ENCODE measurements at regions not wholly inside any gene's neighbourhood (a gene's known extent, or its start where the extent isn't known, plus 50 kb on each side); places are given as distances from the start of the nearest gene placed in this dataset.

DNA sequence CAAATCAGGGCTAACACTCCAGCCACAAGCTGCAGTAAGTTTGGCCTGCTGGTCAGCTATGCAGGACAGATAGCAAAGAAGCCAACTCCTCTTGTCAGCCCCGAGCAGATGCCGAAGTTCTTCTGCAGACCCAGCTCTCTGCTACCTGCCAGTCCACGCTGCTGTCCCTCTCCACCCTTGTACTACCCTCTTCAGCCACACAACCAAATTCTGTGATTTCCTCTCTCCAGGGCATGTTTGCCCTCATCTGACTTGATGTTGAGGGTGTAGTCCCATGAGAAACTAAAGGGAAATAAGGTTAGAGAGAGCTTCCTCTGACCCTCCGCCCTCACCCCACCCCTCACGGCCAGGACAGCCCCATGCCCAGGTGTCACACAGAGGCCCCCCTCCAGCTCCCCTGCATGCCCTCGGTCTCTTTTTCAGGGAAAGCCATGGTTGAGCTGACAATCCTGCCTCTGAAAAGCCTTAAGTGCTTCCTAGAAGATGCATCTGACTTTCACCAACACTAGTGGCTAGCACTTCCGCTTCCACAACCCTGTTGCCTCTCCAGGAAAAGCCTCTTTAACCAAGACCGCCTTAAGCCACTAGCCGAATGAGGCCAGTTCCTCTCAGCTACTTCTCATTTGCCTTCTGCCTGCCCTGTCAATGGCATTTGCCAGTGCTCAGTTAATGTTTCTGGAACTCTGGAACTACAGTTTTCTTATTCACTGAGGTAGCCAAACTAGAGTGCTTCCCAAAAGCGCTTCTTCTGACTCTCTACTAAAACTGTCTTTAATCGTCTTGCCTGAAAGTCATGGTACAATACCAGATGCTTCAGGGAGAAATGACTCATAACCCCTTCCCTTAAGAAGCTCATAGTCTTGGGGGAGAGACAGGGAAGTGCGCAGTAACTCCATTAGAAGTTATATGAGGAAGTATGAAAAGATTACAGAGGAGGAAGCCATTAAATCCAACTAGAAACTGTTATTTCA lies 300.4 kb upstream of the STT3B start:
- peak; percentile 19 to 87 for DNase-seq

DNA sequence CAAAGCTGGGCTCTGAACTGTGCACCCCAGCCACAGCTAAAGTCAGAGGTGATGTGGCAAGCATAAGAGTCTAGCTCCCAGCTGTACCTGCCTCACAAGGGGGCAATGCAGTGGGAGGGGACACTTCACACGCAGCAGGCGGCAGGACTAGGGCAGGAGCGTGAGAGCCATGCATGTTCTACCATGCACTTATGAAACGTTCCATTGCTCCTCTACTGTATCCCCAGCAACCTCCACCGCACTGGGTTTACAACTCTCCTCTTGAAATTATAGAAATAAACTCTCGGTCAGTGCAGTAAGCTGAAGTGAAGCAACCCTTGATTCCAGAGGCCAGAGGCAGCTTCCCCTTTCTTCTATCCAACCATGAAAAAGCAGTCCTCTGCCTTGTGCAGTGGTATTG lies 298.6 kb upstream of the STT3B start:
- DNase-seq = peak; percentile 10 to 50

DNA sequence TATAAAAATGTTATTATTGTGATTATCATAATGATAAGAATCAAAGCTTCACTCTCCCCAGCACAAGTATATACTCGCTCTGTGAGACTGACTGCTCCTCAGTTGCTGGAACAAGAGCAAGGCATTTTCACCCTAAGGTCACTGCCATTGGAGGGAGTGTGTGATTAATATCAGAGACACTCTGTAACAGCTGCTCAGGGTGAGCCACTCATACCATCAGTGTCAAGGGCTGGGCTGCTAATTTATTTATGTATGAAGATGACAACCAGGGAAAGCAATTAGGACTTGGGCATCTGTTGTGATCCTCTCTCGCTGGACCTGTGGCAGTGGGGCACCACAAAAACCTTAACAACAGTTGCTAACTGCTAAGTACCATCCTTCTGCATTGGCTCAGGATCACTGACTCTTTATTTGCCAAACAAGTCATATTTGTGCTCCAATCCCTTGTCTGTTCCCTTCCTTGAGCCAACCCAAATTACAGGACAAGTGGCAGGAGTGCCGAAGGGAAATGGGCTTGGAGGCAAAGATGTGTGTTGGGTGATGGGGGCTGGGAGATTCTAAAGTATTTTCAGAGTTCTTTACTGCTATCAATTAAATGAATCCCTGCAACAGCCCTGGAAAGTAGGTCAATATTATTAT lies 297.5 kb upstream of the STT3B start:
- DNase-seq = no peak

DNA sequence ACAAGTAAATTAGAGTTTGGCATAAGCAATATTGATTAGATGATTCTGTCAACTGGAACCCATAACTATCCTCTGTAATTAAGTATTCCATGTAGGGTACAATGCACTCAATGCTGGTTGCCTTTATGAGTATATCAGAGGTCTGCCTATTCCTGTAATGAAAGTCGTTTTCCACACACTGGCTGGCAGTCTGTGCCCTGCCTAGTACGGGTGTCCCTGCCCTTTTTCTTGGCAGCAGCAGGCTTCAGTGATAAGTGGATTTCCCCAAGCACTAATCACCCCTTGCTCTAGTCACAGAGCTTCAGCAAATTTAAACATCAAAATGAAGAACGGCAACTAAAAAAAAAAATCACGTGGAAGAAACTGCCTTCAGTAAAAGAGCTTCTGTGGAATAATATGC lies 294.8 kb upstream of the STT3B start:
- no peak for DNase-seq

DNA sequence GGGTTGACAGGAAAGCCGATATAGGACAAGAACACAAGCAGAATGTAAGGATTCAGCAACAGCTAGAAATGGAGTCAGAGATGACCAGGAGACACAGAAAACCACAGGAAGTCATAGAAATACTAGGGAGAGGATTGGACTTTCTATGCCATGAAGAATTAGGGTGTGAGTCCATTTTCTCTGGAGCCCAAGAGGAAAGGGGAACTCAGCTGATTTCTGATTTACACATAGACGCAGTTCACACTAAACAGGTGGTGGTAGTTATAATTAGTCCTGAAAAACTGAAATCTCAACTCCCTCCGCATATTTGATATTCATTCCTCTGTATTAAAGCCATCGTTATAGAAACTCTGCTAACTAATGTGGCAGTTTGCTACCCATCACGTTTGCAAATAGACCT lies 292.7 kb upstream of the STT3B start:
- no peak for DNase-seq

DNA sequence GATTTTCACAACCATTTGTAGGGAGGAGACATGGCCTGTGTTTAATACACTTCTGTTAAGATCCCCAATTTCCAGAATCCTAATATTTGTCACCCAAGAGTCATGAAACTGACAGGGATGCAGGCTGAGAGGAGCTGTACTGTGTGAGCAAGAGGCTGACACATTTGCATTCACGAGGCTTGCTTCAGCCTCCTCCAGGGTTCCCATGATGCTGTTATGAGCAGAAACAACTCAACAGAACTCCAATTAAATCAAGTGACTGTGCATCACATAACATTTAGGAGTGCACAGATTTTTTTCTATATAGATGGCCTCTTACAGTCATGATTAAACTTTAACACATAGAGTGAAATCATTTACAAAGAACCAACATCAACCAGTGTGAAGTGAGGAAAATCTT lies 292.3 kb upstream of the STT3B start:
- no peak for DNase-seq

DNA sequence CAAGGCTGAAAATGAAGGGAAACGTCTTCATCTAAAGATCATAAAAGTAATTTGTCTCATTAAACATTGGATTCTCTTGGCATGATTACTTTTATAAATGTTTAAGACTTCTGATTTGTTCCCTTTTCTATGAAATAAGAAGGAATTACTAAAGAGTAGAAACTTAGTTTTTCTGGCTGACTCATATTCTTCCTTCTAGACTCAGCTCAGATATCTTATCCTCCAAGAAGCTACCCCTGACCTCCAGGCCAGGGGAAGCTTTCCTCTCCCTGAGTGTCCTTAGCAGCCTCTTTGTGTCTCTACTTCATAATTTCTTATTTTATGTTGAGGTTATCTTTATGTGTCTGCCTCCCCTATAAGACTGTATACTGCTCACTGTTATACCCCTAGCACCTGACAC lies 291.9 kb upstream of the STT3B start:
- no peak for DNase-seq

DNA sequence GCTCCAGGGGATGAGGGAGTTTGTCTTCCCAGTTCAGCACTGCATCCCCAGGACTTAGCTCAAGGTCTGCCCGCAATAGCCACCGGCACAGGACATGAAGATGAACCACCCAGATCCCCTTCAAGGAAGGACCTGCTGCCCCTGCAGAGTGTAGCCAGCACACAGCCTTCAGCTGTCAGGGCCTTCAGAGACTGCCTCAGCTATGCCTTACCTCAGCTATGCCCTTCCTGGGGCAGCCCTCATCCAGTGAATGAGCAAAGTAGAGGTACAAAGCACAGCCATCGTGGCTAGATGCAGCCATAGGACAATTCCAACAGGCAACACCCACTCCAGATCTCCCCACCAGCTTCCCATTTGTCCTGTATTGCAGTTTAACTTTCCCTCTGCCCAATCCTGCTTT lies 291.2 kb upstream of the STT3B start:
- DNase-seq = no peak

DNA sequence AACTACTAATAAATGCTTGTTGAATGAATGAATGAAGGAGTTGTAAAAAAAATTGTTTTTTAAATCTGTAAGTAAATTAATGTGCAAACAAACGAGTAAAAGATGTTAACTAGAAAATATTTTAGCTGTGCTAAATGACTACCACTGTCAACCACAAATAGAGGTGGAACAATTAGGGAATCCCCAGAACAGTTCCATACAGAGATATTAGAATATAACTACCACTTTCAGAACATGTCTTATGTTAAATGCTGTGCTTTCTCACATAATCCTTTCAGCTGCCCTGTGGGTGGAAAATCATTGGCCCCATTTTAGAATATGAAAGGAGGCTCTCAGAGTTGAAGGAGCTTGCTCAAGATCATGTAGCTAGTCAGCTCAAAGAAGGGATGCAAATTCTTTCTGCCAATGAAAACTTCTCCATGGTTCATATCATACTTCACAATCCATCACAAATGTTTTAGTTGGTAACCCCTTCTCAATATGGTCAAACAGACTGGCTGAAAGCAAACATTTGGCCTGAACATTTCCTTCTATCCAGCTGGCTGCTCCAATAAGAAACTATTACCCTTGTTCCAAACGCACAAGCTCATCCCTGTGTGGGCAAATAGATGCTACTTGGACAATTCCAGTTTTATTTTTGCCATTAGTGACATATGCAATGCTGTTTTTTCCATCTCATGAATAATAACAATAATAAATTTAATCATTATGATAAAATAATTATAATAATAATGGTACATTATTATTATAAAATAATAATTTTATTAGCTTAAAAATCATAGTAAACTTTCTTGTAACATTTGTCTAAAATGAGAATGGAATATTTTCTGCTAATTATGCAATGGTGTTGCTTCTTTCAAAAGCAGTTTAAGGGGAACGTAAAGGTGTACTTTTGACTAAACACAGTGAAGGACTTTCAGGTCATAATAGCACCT lies 290.4 kb upstream of the STT3B start:
- DNase-seq = no peak

DNA sequence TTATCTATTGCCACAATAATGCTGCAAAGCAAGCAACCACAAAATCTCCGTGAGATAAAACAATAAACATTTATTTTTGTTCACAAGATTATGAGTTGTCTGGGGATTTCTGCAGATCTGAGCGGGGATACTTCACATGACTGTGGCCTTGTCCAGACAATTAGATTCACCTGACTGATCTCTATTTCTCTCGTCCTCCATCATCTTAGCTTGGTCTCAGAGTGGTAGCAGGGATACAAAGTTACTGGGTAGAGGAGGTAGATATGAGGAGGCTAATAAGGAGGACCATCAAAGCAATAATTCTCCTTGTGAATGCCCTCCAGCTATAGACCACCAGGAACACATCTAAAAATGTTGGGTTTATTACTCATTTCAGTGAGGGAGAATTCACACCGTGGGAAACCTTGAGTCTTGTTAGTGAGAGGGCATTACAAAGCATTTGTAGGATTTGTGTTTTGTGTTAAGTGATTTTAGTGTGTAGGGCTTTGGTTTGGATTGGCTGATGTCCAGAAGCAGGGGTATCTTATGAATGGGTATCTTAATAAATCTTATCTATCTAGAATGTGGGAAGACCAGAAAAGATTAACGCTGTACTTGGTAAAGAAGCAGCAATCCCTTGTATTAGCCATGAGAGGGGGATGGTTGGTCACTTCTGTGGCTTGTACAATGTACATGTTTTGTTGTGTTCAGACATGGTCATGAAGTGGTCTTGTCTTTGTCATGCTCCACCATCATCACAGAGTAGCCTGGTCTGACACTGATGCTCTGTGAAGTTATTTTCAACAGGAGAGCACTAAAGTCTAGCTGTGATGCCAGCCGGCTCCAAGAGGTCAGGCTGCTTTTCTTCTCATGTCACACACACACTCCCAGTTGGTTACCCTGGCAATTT lies 287.6 kb upstream of the STT3B start:
- DNase-seq = no peak

DNA sequence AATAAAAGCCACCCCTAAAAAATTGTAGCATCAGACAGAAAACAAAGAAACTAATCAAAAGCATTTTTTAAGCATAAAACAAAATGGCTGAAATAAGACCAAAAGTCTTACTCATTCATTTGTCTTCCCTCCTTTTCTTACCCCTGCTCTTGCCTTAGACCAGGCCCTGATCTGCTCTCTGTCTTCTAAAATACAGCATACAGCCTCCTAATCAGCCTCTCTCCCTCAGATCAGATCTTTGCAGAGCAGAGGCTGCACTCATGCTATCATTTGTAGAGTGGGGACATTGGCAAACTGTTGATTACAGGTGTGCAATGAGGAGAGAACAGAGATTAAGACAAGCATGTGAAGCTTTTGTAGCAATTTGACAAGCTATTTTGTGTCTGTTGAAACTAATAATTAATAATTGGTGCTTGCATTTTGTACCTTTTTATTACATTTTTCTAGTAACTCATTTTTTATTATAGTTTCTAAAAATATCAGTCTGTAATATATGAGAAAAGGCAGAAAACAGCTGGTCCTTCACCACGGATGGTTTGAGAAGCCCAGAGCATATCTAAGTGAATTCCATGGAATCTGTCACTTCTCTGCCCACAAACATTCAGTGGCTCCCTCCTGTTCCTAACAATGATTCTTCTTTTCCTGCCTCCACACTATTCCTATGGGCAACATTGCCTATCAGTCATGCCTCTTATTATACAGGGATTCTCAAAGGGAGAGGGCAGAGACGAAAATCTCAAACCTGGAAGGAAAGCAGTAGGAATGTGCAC lies 286.2 kb upstream of the STT3B start:
- DNase-seq = no peak

DNA sequence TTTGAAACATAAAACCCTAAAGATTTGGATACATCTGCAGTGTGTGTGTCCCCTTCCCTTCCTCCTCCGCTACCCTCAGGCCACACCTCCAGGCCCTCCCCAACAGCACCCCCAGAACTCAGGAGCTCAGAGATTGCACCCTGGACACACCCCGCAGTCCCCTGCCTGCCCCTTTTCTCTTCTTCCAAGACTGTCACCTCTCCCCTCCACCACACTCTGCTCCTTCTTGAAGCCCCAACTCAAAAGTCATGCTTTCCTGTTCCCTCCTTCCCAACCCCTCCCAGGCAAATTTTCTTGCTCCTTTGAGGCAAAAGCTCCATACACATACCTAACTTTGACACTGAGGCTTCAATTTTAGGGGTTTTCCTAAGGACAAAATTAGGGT lies 285.7 kb upstream of the STT3B start:
- no peak for DNase-seq

DNA sequence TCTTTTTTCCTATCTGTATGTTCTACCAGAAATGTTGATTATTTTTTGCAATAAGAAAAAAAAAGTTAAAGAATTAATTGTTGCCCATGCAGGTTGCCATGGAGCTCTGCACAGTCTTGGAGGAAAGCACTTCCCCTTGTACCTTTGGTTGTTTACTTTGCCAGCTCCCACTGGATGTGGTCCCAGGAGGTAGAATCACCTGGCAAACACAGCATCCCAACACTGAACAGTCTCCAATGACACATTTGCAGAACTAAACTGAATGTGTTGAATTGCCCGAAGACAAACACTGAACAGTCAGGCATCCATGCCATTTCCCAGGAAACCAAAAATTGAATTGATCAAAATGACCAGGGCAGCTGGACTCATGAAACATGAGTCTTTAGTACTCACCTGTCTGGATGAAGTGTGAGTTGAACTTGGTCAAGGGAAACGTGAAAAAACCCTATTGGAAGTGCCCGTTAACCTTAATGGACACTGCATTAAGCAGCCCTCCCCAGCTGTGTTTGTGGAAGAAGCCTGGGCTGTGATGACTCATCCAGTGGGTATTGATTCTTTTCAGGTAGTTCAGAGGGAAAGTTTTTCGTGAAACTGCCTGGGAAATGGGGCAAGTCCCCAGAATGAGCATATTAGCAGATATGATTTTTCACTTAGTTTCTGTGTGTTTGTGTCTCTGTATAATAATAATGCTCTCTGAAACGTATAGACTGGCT lies 284.7 kb upstream of the STT3B start:
- no peak for DNase-seq

DNA sequence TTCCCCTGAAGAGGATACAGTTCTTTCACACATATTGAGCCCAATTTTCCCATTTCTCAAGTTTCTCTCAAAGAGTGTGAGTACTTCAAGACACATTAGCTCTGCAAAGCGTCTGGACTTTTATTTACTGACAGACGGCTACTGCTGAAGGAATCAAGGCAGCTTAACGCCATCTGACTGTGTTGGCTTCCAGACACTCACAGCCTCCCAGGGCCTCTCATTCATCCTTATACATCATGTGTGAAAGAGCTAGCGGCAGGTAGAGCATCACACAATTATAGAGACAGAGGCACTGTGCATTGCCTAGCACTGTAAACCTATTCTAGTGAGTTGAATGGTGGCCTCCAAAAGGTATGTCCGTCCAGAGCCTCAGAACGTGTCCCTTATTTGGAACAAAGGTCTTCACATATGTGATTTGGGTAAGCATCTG lies 284.1 kb upstream of the STT3B start:
- no peak for DNase-seq

DNA sequence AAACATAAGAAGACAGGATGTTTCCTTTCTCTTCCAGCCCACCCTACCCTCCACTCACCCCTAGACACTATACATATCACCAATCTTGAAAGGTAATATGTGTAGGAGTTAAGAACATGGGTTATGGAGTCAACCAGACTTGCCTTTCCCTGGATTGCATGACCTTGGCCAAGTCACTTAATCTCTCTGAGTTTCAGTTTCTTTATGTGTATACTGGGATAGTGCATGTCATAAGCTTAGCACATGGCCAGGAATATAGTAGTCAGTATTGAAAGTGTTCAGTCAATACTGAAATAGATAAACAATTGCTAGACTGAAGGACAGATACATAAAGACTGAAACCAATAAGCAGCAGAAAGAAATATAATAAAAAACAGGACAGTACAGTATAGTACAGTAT lies 283.2 kb upstream of the STT3B start:
- DNase-seq = no peak

DNA sequence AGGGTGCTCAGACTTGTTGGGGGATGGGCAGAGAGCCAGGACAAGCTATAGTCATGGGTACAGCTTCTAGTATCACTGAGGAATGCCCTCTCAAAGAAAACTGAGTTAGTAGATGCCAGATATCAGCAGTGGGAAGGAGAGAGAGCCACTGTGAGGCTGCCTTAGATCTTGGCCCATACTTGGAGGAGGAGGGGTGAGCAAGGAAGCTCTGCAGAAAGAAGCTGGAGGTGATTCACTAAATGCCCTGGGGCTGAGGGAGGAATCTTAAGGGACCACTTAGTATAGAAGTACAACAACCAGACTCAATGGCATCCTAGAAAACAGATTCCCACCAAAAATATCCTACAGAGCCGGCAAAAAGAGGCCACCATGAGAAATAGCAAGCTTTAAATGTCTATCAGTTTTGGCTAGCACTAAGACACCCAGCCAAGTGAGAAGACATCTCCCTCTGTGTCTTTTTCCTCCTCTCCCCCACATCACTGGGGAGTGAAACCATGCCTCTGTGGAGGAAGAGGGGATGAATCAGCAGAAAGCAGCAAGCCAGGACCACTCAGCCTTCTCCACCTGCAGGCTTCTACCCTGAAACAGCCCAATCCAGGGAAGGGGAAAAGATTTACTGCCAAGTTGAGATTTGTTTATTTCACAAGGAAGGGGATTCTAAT lies 282.5 kb upstream of the STT3B start:
- peak in 1 of 2 donors; percentile 54 for DNase-seq

DNA sequence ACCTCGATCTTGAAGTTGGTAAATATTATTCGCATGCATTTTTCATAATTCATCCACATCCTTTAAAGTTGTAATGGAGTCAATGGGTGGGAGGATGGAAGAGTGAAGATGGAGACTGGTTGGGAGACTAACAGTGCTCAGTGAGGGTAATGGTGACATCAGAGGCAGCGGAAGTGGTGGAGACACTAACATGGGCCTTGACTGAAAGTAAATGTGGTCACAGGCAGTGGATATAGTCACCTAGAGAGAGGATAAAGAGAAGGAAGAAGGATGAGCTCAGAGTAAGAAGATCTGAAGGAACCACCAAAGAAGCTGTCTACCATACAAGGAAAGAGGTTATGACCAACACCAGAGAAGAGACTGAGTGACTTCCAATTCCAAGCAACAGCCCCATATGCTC lies 281.6 kb upstream of the STT3B start:
- DNase-seq = no peak

DNA sequence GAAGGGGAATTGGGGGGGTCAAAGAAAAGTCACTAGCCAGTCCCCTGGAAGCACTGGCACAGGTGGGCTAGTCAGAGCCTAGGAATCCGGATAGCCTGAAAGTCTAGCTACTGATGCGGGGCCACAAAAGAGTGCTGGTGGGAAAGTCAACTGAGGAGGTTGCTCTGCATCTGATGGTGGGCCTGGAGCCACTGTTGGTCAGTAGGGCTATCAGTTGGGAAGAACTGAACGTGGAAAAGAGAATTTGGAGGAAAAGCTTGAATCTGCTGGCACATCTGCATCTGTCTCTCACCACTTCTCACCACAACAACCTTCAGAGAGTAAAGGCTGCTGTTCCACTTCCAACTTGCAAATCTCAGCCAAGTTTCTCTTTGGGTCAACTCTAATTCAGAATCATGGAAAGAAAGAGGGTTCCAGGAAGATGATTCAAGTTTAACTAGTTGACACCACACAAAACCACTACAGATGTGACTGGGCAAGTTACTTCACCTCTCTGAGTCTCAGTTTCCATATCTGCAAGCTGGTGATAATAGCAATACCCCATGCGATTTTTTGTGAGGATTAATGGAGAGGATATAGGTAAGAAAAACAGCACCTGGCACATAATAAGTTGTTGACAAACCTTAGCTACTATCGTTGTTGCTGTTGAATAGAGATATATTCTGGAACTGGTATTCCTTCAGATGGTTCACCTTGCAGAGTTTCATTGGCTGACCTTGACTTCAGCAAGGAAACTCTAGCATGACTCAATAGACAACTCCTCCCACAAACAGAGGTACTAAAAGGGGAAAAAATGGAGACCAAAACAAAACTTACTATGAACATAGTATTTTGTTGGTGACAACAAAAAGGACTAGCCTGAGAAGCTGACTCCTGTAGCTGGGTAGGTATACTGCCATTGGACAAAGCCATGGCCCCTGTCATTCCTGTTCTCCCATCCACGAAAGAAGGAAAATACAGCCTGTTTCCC lies 280.2 kb upstream of the STT3B start:
- no peak for DNase-seq

DNA sequence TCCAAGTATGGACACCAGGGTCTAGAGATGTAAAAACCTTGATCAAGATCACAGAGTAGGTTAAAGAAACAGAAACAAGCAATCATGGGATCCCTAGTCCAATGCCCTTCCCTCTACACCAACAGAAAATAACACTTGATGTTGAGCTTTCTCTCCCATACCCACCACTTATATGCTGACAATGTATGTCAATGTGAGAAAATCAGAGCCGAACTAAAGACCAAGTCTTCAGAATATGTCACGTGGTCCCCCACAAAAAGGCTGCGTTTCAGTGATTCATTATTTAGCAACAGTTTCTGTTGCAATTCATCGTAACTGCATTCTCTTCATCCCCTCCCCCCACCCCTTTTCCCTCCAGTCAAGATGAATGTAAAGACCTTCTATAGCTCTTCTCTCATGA lies 278.9 kb upstream of the STT3B start:
- no peak for DNase-seq

Data from bone marrow (tissue), 2 donors.